ENCODE measurements at regions not wholly inside any gene's neighbourhood (a gene's known extent, or its start where the extent isn't known, plus 50 kb on each side); places are given as distances from the start of the nearest gene placed in this dataset.

GRCh38 chr4:1565598-1566295 lies 118.4 kb downstream of the FAM53A start:
- Histone ChIP-seq H3K27ac (no peak overlapping the region), H3K36me3 (no peaks in the 10 kb centered on the region), H3K27me3 (peaks cover 66% of the 10 kb centered on the region), H3K9me3 (no peaks in the 10 kb centered on the region), H3K4me1 (peaks cover 0 to 5% (median 2%) of the 10 kb centered on the region in 4 donors), H3K4me3 (no peak overlapping the region)
- TF ChIP-seq EP300 (IDR thresholded peaks at IDR 0.05; ENCODE audit: low read depth): no peak
- TF ChIP-seq CTCF (IDR thresholded peaks at IDR 0.05): no peak
- no peak for TF ChIP-seq POLR2AphosphoS5 (IDR thresholded peaks at IDR 0.05)
- TF ChIP-seq POLR2A (IDR thresholded peaks at IDR 0.05): no peak
- in situ Hi-C loops (cut with MboI; ENCODE audit: low pct_ligation_motif_present in 1 of 4, low pct_unique_long_range_greater_than_20kb in 1 of 4, low sequenced_read_pairs in 3 of 4): no loop called here
- WGBS, 2 donors (ENCODE audit: low coverage in 1 of 2): 58 to 85% methylated on average over 4 to 13 of the region's 29 CpGs
- DNase-seq: no peak
- intact Hi-C loops (cut with DNase I; ENCODE audit: low total_unique reads): no loop called here

GRCh38 chr4:1564535-1565375 lies 119.4 kb downstream of the FAM53A start:
- Histone ChIP-seq H3K27me3 (peaks cover 66% of the 10 kb centered on the region), H3K27ac (no peak overlapping the region), H3K4me1 (peaks cover 0 to 5% (median 2%) of the 10 kb centered on the region in 4 donors), H3K9me3 (no peaks in the 10 kb centered on the region), H3K4me3 (no peak overlapping the region), H3K36me3 (no peaks in the 10 kb centered on the region)
- in situ Hi-C loops (cut with MboI; ENCODE audit: low pct_ligation_motif_present in 1 of 4, low pct_unique_long_range_greater_than_20kb in 1 of 4, low sequenced_read_pairs in 3 of 4) (no loop called here), intact Hi-C loops (cut with DNase I; ENCODE audit: low total_unique reads) (no loop called here)
- DNase-seq: no peak
- 0 to 34% methylated on average over 5 to 13 of the region's 21 CpGs for WGBS, 2 donors (ENCODE audit: low coverage in 1 of 2)
- TF ChIP-seq POLR2A (IDR thresholded peaks at IDR 0.05): no peak
- TF ChIP-seq EP300 (IDR thresholded peaks at IDR 0.05; ENCODE audit: low read depth): no peak
- TF ChIP-seq CTCF (IDR thresholded peaks at IDR 0.05): no peak
- no peak for TF ChIP-seq POLR2AphosphoS5 (IDR thresholded peaks at IDR 0.05)

GRCh38 chr4:1563768-1564485 lies 120.2 kb downstream of the FAM53A start:
- H3K27me3 ChIP-seq: peaks cover 69% of the 10 kb centered on the region
- in situ Hi-C loops (cut with MboI; ENCODE audit: low pct_ligation_motif_present in 1 of 4, low pct_unique_long_range_greater_than_20kb in 1 of 4, low sequenced_read_pairs in 3 of 4): no loop called here
- intact Hi-C loops (cut with DNase I; ENCODE audit: low total_unique reads): no loop called here

More at GRCh38 chr4:1563768-1564485, 120.2 kb downstream of the FAM53A start:
- Histone ChIP-seq H3K27ac (no peak overlapping the region), H3K36me3 (no peaks in the 10 kb centered on the region), H3K9me3 (no peaks in the 10 kb centered on the region), H3K4me1 (peaks cover 0 to 5% (median 2%) of the 10 kb centered on the region in 4 donors), H3K4me3 (no peak overlapping the region)
- TF ChIP-seq POLR2A (IDR thresholded peaks at IDR 0.05): no peak
- no peak for TF ChIP-seq CTCF (IDR thresholded peaks at IDR 0.05)
- no peak for TF ChIP-seq POLR2AphosphoS5 (IDR thresholded peaks at IDR 0.05)
- TF ChIP-seq EP300 (IDR thresholded peaks at IDR 0.05; ENCODE audit: low read depth): no peak
- WGBS, 2 donors (ENCODE audit: low coverage in 1 of 2): 50 to 56% methylated on average over 2 to 20 of the region's 20 CpGs
- DNase-seq: no peak

Measured in transverse colon (tissue), 4 donors.